ENCODE measurements at regions not wholly inside any gene's neighbourhood (a gene's known extent, or its start where the extent isn't known, plus 50 kb on each side); places are given as distances from the start of the nearest gene placed in this dataset.
"Not testable (repeated sequence)": the region's sequence is repeated elsewhere in the genome, so short reads cannot be mapped to it uniquely, and the experiment has no call there.

GRCh38 chr12:31813305-31813704 lies 84.5 kb upstream of the AMN1 start:
- Histone ChIP-seq H3K36me3 (ENCODE audit: control insufficient read depth, insufficient read depth, low read length) (no peaks in the 10 kb centered on the region), H2AFZ (peak overlapping the region; percentile 58), H3K27me3 (ENCODE audit: control insufficient read depth, insufficient read depth, low read length) (no peaks in the 10 kb centered on the region), H3K9me3 (ENCODE audit: control insufficient read depth, low read length) (no peaks in the 10 kb centered on the region), H3K4me3 (ENCODE audit: low read depth, low read length) (no peak overlapping the region), H3K9ac (no peak overlapping the region), H3K27ac (no peak overlapping the region), H3K79me2 (no peaks in the 10 kb centered on the region), H3K4me2 (ENCODE audit: low read length) (no peak overlapping the region), H3K4me1 (no peaks in the 10 kb centered on the region)
- TF ChIP-seq CTCF (IDR thresholded peaks at IDR 0.05) = peak; percentile 27

- Histone ChIP-seq H3K4me1 (no peaks in the 10 kb centered on the region), H3K4me2 (ENCODE audit: low read length) (no peak overlapping the region), H2AFZ (no peak overlapping the region), H3K79me2 (no peaks in the 10 kb centered on the region), H3K9ac (no peak overlapping the region), H3K27ac (no peak overlapping the region), H3K36me3 (ENCODE audit: control insufficient read depth, insufficient read depth, low read length) (no peaks in the 10 kb centered on the region), H3K9me3 (ENCODE audit: control insufficient read depth, low read length) (no peaks in the 10 kb centered on the region), H3K4me3 (ENCODE audit: low read depth, low read length) (no peak overlapping the region), H3K27me3 (ENCODE audit: control insufficient read depth, insufficient read depth, low read length) (no peaks in the 10 kb centered on the region)
- TF ChIP-seq CTCF (IDR thresholded peaks at IDR 0.05) = no peak
These were observed 78.9 kb upstream of the AMN1 start for GRCh38 chr12:31807773-31808097.

GRCh38 chr12:31807081-31807772 lies 78.4 kb upstream of the AMN1 start:
- not testable (repeated sequence) for H3K4me3 ChIP-seq (ENCODE audit: low read depth, low read length); H3K27ac ChIP-seq; H3K27me3 ChIP-seq (ENCODE audit: control insufficient read depth, insufficient read depth, low read length); H3K4me2 ChIP-seq (ENCODE audit: low read length); H3K79me2 ChIP-seq; H3K4me1 ChIP-seq; H2AFZ ChIP-seq; H3K9me3 ChIP-seq (ENCODE audit: control insufficient read depth, low read length); H3K36me3 ChIP-seq (ENCODE audit: control insufficient read depth, insufficient read depth, low read length); H3K9ac ChIP-seq

GRCh38 chr12:31805681-31806080 lies 76.9 kb upstream of the AMN1 start:
- not testable (repeated sequence) for H3K9me3 ChIP-seq (ENCODE audit: control insufficient read depth, low read length); H3K4me3 ChIP-seq (ENCODE audit: low read depth, low read length); H3K9ac ChIP-seq; H3K79me2 ChIP-seq; H3K27me3 ChIP-seq (ENCODE audit: control insufficient read depth, insufficient read depth, low read length); H3K4me2 ChIP-seq (ENCODE audit: low read length); H3K4me1 ChIP-seq; H3K27ac ChIP-seq; H2AFZ ChIP-seq; H3K36me3 ChIP-seq (ENCODE audit: control insufficient read depth, insufficient read depth, low read length)

- H3K79me2 ChIP-seq; H3K27me3 ChIP-seq (ENCODE audit: control insufficient read depth, insufficient read depth, low read length); H3K4me2 ChIP-seq (ENCODE audit: low read length); H2AFZ ChIP-seq; H3K4me1 ChIP-seq; H3K9me3 ChIP-seq (ENCODE audit: control insufficient read depth, low read length); H3K9ac ChIP-seq; H3K36me3 ChIP-seq (ENCODE audit: control insufficient read depth, insufficient read depth, low read length); H3K27ac ChIP-seq; H3K4me3 ChIP-seq (ENCODE audit: low read depth, low read length): not testable (repeated sequence)
These were observed 75.9 kb upstream of the AMN1 start for GRCh38 chr12:31804707-31805106.

GRCh38 chr12:31804185-31804504 lies 75.3 kb upstream of the AMN1 start:
- H3K27me3 ChIP-seq (ENCODE audit: control insufficient read depth, insufficient read depth, low read length) = no peaks in the 10 kb centered on the region
- H3K36me3 ChIP-seq (ENCODE audit: control insufficient read depth, insufficient read depth, low read length) = no peaks in the 10 kb centered on the region
- H2AFZ ChIP-seq = peak overlapping the region; percentile 52
- no peaks in the 10 kb centered on the region for H3K4me1 ChIP-seq
- no peak for TF ChIP-seq CTCF (IDR thresholded peaks at IDR 0.05)
- no peak overlapping the region for H3K4me2 ChIP-seq (ENCODE audit: low read length)
- H3K79me2 ChIP-seq = no peaks in the 10 kb centered on the region
- no peak overlapping the region for H3K27ac ChIP-seq
- H3K4me3 ChIP-seq (ENCODE audit: low read depth, low read length) = no peak overlapping the region
- no peaks in the 10 kb centered on the region for H3K9me3 ChIP-seq (ENCODE audit: control insufficient read depth, low read length)
- no peak overlapping the region for H3K9ac ChIP-seq
